ENCODE measurements at regions not wholly inside any gene's neighbourhood (a gene's known extent, or its start where the extent isn't known, plus 50 kb on each side); places are given as distances from the start of the nearest gene placed in this dataset.
A peak's percentile ranks its signal among the peaks of the same experiment; 100 is the strongest.

DNA sequence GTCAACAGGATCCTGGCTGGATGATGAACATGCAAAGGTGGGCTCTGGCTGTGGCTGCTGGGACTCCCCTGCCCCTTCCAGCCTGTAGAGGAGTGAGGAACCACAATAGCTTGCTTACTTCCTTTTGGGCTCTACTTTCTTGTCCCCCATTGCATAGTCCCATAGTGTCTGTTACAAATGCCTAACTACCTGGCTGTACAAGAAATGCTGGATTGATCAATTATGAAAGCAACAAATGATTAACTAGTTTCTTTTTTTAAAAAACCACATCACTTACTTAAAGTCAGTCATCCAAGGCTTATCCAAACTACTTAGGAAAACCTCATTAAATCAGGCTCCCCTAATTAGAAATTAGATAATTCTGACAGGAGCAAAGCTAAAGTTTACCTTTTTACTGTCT is 514.1 kb upstream of the PKN2 start:
- TF ChIP-seq CTCF (conservative IDR thresholded peaks at IDR 0.05; ENCODE audit: low read depth, low read length) = no peak
- no peak overlapping the region for H3K4me3 ChIP-seq (ENCODE audit: low read depth, low read length)
- DNase-seq (ENCODE audit: low read depth) = peak; percentile 45

GRCh38 chr1:88175120-88175630 is 508.9 kb upstream of the PKN2 start:
- peak overlapping the region; percentile 1 for H3K4me3 ChIP-seq (ENCODE audit: low read depth, low read length)
- no peak for DNase-seq (ENCODE audit: low read depth)
- TF ChIP-seq CTCF (conservative IDR thresholded peaks at IDR 0.05; ENCODE audit: low read depth, low read length) = no peak

DNA sequence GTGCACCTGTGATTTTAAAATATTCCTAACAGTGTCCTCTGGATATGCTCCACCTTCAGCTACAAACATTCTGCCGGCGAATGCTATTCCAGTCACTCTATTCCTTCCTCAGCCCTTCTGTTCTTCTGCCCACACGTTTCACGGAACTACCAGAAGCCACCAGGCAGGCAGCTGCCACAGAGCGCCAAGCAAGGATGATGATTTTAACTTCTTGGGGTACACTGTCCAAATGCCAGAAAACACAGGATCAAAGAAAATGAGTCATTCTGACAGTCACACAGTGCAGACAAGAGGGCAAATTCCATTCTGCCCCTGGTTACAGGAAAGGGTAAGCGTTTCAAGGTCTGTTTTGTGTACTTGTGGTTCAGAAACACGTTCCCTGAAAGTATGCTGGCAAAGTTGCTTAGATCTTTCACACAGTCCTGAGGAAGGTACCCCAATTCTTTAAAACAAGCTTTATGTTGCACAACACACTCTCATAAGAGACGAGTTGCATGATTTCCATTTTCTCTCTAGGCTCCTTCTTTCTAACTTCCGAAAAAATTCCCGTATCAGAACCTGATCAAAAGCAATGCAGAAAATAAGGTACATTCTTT is 508.3 kb upstream of the PKN2 start:
- DNase-seq (ENCODE audit: low read depth) = peak; percentile 61
- peak overlapping the region; percentile 1 for H3K4me3 ChIP-seq (ENCODE audit: low read depth, low read length)
- TF ChIP-seq CTCF (conservative IDR thresholded peaks at IDR 0.05; ENCODE audit: low read depth, low read length) = no peak

GRCh38 chr1:88179943-88180342 is 504.1 kb upstream of the PKN2 start:
- no peak for DNase-seq (ENCODE audit: low read depth)
- H3K4me3 ChIP-seq (ENCODE audit: low read depth, low read length) = no peak overlapping the region
- no peak for TF ChIP-seq CTCF (conservative IDR thresholded peaks at IDR 0.05; ENCODE audit: low read depth, low read length)

DNA sequence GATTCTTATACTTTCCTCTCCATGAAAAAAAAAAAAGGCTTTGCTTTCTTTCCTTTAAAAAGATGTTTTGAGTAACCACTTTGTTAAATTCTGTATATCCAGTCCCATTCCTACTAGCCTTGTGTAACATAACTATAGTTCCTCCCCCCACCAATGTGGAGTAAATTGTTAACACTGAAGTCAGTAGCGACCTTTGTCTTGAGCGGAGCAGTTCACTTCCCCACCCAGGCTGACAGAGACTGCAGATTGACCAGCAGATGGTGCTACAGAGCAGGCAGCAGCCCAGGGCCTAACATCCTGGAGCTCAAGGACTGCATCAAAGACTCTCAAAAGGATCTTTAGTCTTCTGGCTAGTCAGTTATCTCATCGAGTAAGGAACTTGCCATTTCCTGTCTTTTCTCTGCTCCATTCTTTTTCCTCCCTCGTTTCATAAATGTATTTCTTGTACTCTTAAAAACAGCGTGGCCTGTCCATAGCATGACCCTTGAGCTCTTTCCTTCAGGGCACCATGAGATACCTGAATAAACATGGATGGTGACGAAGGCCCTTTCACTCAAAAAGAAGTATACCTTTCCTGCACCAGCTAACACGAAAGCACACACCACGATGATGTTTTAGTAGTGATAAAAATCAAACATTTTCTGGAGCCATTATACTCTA is 503.5 kb upstream of the PKN2 start:
- peak; percentile 100 for TF ChIP-seq CTCF (conservative IDR thresholded peaks at IDR 0.05; ENCODE audit: low read depth, low read length)
- no peak overlapping the region for H3K4me3 ChIP-seq (ENCODE audit: low read depth, low read length)
- DNase-seq (ENCODE audit: low read depth) = peak; percentile 44

GRCh38 chr1:88186911-88187310 is 497.2 kb upstream of the PKN2 start:
- no peak overlapping the region for H3K4me3 ChIP-seq (ENCODE audit: low read depth, low read length)
- TF ChIP-seq CTCF (conservative IDR thresholded peaks at IDR 0.05; ENCODE audit: low read depth, low read length) = no peak
- DNase-seq (ENCODE audit: low read depth) = no peak

- TF ChIP-seq CTCF (conservative IDR thresholded peaks at IDR 0.05; ENCODE audit: low read depth, low read length) = no peak
- DNase-seq (ENCODE audit: low read depth) = no peak
Observed at GRCh38 chr1:88188038-88188437, 496.0 kb upstream of the PKN2 start.

More at GRCh38 chr1:88188038-88188437, 496.0 kb upstream of the PKN2 start:
- no peak overlapping the region for H3K4me3 ChIP-seq (ENCODE audit: low read depth, low read length)
